Neuron (in vitro differentiated cells): ENCODE measurements at regions not wholly inside any gene's neighbourhood (a gene's known extent, or its start where the extent isn't known, plus 50 kb on each side); places are given as distances from the start of the nearest gene placed in this dataset.

Experiments used
- H2AFZ ChIP-seq: one replicate; pipeline ENCODE4 v1.6.1; 2013; ENCODE audit warnings: low read depth, mild to moderate bottlenecking, inconsistent platforms, low read length, moderate library complexity
- H3K27me3 ChIP-seq: one replicate; pipeline ENCODE4 v1.6.1; 2013; ENCODE audit warnings: low read length; ENCODE audit not compliant: insufficient read depth
- H3K36me3 ChIP-seq: one replicate; pipeline ENCODE4 v1.6.1; 2013; ENCODE audit warnings: low read length; ENCODE audit not compliant: insufficient read depth
- H3K4me1 ChIP-seq: one replicate; pipeline ENCODE4 v1.6.1; 2013; ENCODE audit warnings: low read length; ENCODE audit not compliant: insufficient read depth
- H3K4me3 ChIP-seq: 2 replicates; pipeline ENCODE4 v1.5.1; 2013; ENCODE audit warnings: mild to moderate bottlenecking, low read length, moderate library complexity
- H3K9me3 ChIP-seq: one replicate; pipeline ENCODE4 v1.6.1; 2013; ENCODE audit warnings: low read length

DNA sequence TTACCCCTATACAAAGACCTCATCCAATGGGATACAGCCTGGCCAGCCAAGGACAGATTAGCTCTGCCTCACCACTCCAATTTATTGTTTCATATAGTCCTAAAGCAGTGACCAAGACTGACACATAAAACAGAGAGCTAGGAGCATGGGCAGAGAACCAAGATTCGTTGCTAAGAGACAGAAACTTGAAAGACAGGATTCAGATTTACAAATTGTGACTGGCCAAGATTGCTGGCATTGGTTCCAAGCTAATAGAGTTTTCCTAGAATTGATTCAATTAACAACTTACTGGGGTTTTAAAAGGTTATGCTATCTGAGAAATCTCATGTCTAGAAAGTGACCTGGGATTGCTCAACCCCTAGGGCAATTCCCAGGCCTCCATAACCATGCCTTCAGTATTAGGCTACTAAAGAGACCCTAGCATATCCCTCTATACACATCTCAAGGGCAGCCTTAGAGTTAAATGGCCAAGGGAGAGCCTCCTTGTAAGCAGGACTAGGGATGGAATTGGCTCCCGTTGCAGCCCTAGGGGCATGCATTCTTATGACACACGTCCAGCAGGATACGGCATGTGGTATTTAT, 75.6 kb downstream of the ICOS start:
- Histone ChIP-seq H2AFZ (no peak overlapping the region), H3K4me1 (peaks cover 20% of the 10 kb centered on the region), H3K9me3 (no peaks in the 10 kb centered on the region), H3K36me3 (no peaks in the 10 kb centered on the region), H3K27me3 (no peaks in the 10 kb centered on the region), H3K4me3 (no peak overlapping the region)

DNA sequence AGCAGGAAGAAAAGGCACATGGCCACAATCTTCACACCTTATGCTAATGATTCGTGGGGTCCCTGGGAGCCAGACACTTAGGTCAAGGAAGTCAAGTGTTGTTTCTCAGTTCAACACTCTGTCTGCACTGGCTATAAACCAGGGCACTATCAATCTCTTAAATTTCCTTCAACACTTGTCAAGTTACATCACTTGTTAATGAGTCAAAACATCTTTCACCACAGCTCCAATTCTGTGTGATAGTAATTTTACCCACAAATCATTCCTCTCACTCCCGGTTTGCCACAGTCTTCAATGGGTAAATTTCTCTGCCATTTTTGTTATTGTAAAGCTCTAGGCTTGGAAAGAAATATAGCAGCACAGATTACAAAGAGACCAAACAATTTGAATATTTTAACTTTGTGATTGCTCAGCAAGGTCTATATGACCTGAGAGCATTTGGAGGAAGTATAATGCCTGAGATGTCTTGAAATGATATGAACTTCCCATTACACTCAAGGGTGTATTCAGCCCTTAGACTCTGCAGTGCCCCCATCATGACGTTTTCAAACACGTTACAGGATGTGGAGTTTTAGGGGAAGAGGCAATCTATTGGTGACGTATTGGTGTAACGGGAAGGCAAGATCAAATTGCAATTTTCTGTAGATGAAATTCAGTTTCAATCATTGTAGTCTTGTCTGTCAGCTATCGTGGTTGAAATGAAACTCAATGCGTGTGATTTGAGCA, 78.7 kb downstream of the ICOS start:
- Histone ChIP-seq H2AFZ (no peak overlapping the region), H3K36me3 (no peaks in the 10 kb centered on the region), H3K27me3 (no peaks in the 10 kb centered on the region), H3K4me3 (no peak overlapping the region), H3K9me3 (no peaks in the 10 kb centered on the region), H3K4me1 (peaks cover 20% of the 10 kb centered on the region)

DNA sequence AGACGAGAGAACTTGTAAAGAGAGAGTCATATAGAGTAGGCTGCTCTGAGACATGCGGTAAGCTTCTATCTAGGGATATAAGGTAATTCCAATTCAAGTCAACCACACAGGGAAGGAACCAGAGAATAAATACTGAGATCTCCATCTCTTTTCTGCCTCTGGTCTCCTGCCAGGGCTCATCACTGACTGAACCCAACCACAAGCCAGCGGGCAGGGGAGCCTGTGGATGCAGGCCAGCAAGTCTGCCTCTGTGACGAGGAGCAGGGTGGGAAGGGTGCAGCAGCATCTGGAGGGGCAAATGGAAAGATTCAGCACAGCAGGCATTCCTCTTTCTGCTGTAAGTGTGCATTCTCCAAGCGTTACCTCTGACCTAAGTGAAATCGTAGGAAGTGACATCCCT, 82.2 kb downstream of the ICOS start:
- Histone ChIP-seq H3K27me3 (no peaks in the 10 kb centered on the region), H2AFZ (no peak overlapping the region), H3K36me3 (no peaks in the 10 kb centered on the region), H3K4me3 (no peak overlapping the region), H3K9me3 (no peaks in the 10 kb centered on the region), H3K4me1 (no peaks in the 10 kb centered on the region)

- peaks cover under 1% of the 10 kb centered on the region for H3K4me1 ChIP-seq
- H3K36me3 ChIP-seq = no peaks in the 10 kb centered on the region
- no peak overlapping the region for H2AFZ ChIP-seq
- no peaks in the 10 kb centered on the region for H3K9me3 ChIP-seq
- no peaks in the 10 kb centered on the region for H3K27me3 ChIP-seq
- no peak overlapping the region for H3K4me3 ChIP-seq
Measured at GRCh38 chr2:204019572-204020501, 83.3 kb downstream of the ICOS start.

DNA sequence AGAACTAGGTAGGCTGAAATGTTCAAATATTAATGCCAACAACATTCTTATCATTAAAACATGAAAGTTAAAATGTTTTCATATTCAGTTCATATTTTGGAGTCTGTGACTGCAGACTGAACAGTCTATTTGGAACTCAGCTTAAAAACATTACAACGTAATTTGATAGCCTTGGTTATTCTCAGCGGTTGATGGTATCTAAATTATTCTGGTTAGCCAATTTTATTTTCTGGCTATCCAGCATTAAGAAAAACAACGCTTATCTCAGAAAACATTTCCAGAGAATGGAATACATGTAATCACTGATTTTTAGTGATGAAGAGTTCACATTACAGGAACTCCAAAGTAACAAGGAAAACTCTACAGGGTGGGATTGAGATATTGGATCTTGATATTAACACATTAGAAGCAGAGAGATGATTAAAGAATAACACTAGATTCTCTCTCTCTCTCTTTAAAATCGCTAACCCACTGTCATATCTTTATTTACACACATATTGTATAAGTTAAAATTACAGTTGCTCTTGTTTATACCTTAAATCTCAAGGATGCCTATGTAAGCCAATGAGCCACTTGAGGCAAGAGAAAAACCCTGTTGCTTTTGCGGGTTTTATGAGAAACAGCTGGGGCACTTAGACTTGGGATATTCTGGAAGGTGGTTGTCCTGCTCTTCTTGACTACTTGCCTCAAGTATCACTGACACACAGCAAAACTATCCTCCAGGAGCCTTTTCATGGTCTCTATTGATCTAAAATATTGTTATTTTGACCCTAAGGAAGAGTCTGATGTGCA, 84.9 kb downstream of the ICOS start:
- Histone ChIP-seq H3K27me3 (no peaks in the 10 kb centered on the region), H3K9me3 (no peaks in the 10 kb centered on the region), H2AFZ (no peak overlapping the region), H3K36me3 (no peaks in the 10 kb centered on the region), H3K4me3 (no peak overlapping the region), H3K4me1 (peaks cover 3% of the 10 kb centered on the region)

GRCh38 chr2:204022550-204022949, 86.0 kb downstream of the ICOS start:
- H3K9me3 ChIP-seq = no peaks in the 10 kb centered on the region
- H3K4me3 ChIP-seq = no peak overlapping the region
- H3K36me3 ChIP-seq = no peaks in the 10 kb centered on the region

GRCh38 chr2:204023088-204023487, 86.5 kb downstream of the ICOS start:
- Histone ChIP-seq H3K4me1 (peaks cover 3% of the 10 kb centered on the region), H3K4me3 (no peak overlapping the region), H3K27me3 (no peaks in the 10 kb centered on the region), H2AFZ (no peak overlapping the region), H3K36me3 (no peaks in the 10 kb centered on the region), H3K9me3 (no peaks in the 10 kb centered on the region)

More at GRCh38 chr2:204022550-204022949, 86.0 kb downstream of the ICOS start:
- peaks cover 3% of the 10 kb centered on the region for H3K4me1 ChIP-seq
- no peak overlapping the region for H2AFZ ChIP-seq
- no peaks in the 10 kb centered on the region for H3K27me3 ChIP-seq

DNA sequence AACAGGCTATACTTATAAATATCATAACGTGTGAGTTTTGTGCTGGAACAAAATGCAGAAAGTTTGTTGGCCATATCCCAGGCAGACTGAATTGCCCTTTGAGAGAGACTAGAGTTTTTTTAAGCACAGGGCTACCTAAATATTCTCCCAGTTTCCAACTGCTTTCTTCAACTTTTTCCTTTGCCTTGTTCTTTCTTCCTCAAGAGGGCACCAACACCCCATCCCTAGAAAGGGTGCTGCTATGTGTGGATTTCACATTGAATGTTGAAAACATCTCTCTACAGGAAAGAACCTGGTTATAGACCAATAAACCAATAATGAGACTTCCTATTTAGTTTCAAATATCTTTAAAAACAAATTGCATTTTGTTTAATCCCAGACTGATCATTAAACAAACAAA, 87.9 kb downstream of the ICOS start:
- H3K36me3 ChIP-seq = no peaks in the 10 kb centered on the region
- H3K9me3 ChIP-seq = no peaks in the 10 kb centered on the region
- H3K27me3 ChIP-seq = no peaks in the 10 kb centered on the region
- H2AFZ ChIP-seq = no peak overlapping the region
- no peak overlapping the region for H3K4me3 ChIP-seq
- H3K4me1 ChIP-seq = peaks cover 3% of the 10 kb centered on the region

DNA sequence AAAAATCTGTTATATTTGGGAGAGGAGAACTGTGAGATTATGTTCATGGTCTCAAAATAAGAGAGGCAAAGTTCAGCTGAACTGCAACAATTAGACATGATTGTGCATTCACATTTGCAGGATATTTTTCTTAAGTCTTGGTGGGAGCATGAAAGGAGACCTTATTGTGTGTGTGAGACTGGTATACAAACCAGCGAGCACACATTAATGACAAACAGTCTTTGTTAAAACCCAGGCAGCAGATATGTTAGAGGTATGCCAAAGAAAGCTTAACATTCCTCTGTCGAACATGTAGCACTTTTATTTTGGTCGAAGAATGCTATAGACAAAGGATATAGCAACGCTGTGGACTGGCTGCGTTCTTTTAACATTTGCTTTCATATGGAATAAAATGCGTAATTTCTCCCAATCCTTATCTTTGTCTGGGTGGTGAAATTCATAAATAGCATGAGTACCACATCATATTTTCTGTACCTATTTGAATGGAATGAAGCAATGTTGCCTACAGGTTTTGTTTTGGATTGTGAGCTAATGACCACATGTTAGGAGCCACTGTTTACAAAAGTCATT, 88.4 kb downstream of the ICOS start:
- H3K4me1 ChIP-seq = peaks cover 3% of the 10 kb centered on the region
- H3K36me3 ChIP-seq = no peaks in the 10 kb centered on the region
- no peak overlapping the region for H2AFZ ChIP-seq
- H3K27me3 ChIP-seq = no peaks in the 10 kb centered on the region
- no peaks in the 10 kb centered on the region for H3K9me3 ChIP-seq
- no peak overlapping the region for H3K4me3 ChIP-seq

- no peak overlapping the region for H2AFZ ChIP-seq
- H3K9me3 ChIP-seq = no peaks in the 10 kb centered on the region
- H3K36me3 ChIP-seq = no peaks in the 10 kb centered on the region
- no peak overlapping the region for H3K4me3 ChIP-seq
- peaks cover 3% of the 10 kb centered on the region for H3K4me1 ChIP-seq
- H3K27me3 ChIP-seq = no peaks in the 10 kb centered on the region
Measured at GRCh38 chr2:204026294-204026693, 89.7 kb downstream of the ICOS start.

GRCh38 chr2:204027091-204027490, 90.5 kb downstream of the ICOS start:
- no peak overlapping the region for H3K4me3 ChIP-seq
- no peak overlapping the region for H2AFZ ChIP-seq
- H3K4me1 ChIP-seq = peaks cover 3% of the 10 kb centered on the region
- no peaks in the 10 kb centered on the region for H3K9me3 ChIP-seq
- H3K27me3 ChIP-seq = no peaks in the 10 kb centered on the region
- H3K36me3 ChIP-seq = no peaks in the 10 kb centered on the region

GRCh38 chr2:204030322-204030721, 93.8 kb downstream of the ICOS start:
- H3K4me1 ChIP-seq = no peaks in the 10 kb centered on the region
- no peaks in the 10 kb centered on the region for H3K9me3 ChIP-seq
- H2AFZ ChIP-seq = no peak overlapping the region
- H3K27me3 ChIP-seq = no peaks in the 10 kb centered on the region
- H3K36me3 ChIP-seq = no peaks in the 10 kb centered on the region
- no peak overlapping the region for H3K4me3 ChIP-seq
